NCI-H748 treated with DMSO at 0.1 percent for 48 hours (cell line): ENCODE measurements at regions not wholly inside any gene's neighbourhood (a gene's known extent, or its start where the extent isn't known, plus 50 kb on each side); places are given as distances from the start of the nearest gene placed in this dataset.

ENCODE experiments used
- DNase-seq: peaks from one replicate; lab custom pipeline; 2025; lab: John Stamatoyannopoulos, UW

- DNase-seq, result no peak
These were observed 136.5 kb upstream of the NKX1-1 start for GRCh38 chr4:1542516-1543320.

GRCh38 chr4:1542226-1542490, 135.9 kb upstream of the NKX1-1 start:
- DNase-seq, result no peak

- DNase-seq, result no peak
These were observed 135.4 kb upstream of the NKX1-1 start for GRCh38 chr4:1541449-1542225.

GRCh38 chr4:1540601-1541375, 134.5 kb upstream of the NKX1-1 start:
- DNase-seq, result no peak

- DNase-seq, result no peak
These were observed 133.8 kb upstream of the NKX1-1 start for GRCh38 chr4:1539859-1540600.

- no peak for DNase-seq
These were observed 132.9 kb upstream of the NKX1-1 start for GRCh38 chr4:1538941-1539772.

GRCh38 chr4:1538096-1538410, 131.8 kb upstream of the NKX1-1 start:
- DNase-seq, result no peak

GRCh38 chr4:1537410-1538095, 131.3 kb upstream of the NKX1-1 start:
- no peak for DNase-seq

- no peak for DNase-seq
These were observed 130.6 kb upstream of the NKX1-1 start for GRCh38 chr4:1536579-1537409.

- no peak for DNase-seq
These were observed 129.8 kb upstream of the NKX1-1 start for GRCh38 chr4:1535926-1536578.

- no peak for DNase-seq
These were observed 128.8 kb upstream of the NKX1-1 start for GRCh38 chr4:1534876-1535526.

GRCh38 chr4:1534095-1534872, 128.0 kb upstream of the NKX1-1 start:
- no peak for DNase-seq

- DNase-seq, result no peak
These were observed 127.3 kb upstream of the NKX1-1 start for GRCh38 chr4:1533501-1534064.

- DNase-seq, result no peak
These were observed 126.5 kb upstream of the NKX1-1 start for GRCh38 chr4:1532549-1533395.

- DNase-seq, result no peak
These were observed 125.7 kb upstream of the NKX1-1 start for GRCh38 chr4:1531683-1532548.

GRCh38 chr4:1530356-1530755, 124.1 kb upstream of the NKX1-1 start:
- no peak for DNase-seq
